ENCODE measurements at regions not wholly inside any gene's neighbourhood (a gene's known extent, or its start where the extent isn't known, plus 50 kb on each side); places are given as distances from the start of the nearest gene placed in this dataset.

DNA sequence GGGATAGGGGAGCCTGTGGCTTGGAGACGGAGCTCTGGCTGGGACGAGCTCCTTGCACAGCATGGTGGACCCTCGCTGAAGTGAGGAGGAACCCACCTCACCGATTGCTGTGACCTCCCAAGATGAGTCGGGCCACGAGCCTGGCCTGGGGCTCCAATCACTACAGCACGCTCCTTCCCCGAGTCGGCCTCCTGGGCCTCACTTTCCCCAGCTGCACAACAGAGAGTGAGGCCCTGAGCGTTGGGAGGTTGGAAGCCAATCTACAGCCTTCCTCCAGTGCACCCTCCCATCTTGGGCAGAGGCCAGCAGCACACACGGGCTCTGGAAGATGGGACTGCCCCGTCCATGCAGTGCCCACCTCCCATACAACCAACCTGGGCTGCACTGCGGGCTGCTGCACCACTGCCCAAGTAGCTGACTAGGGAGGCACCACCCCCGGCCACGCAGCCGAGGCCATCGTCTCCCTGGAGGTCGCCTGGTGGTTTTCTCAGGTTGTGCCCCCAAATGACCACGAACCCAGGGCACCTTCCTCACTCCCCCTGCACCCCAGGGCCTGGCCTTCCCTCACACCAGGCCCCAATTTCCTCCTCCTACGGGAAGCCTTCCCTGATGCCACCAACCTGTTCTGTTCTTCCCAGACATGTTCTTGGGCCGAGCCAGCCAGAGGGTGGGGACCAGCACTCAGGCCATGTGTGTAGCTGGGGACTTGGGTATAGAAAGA is 152.3 kb upstream of the C14orf180 start (continued):
- TF ChIP-seq, protein P1, sequence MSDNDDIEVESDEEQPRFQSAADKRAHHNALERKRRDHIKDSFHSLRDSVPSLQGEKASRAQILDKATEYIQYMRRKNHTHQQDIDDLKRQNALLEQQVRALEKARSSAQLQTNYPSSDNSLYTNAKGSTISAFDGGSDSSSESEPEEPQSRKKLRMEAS (IDR thresholded peaks at IDR 0.05) = no peak
- TF ChIP-seq, protein P2, sequence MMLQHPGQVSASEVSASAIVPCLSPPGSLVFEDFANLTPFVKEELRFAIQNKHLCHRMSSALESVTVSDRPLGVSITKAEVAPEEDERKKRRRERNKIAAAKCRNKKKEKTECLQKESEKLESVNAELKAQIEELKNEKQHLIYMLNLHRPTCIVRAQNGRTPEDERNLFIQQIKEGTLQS (IDR thresholded peaks at IDR 0.05) = no peak
- TF ChIP-seq EGR1 (IDR thresholded peaks at IDR 0.05; ENCODE audit: low read depth in 2 of 2) (no peak), SP1 (IDR thresholded peaks at IDR 0.05) (no peak), RXRA (IDR thresholded peaks at IDR 0.05) (no peak)

DNA sequence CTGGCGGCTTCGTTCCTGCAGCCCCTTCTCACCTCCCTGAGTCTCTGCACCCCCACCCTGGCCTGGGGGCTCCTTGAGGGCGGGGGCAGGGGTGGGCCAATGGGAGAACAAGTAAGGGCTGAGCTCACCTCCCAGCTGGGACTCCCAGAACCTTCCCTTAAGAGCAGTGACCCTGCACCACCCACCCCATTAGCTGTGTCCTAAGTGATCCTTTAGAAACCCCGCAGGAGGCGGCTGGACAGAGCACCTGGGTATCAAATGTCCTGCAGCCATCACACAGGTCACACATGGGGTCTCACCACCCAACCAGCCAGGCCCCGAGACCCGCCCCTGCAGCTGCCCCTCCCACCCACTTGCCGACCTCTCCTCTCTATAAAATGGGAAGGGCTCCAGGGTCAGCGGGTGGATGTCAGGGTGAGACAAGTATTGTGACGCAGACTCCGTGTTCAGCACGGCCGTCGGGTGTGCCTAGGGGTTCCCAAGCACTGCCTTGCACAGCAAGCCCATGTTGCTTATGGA is 151.2 kb upstream of the C14orf180 start:
- TF ChIP-seq, protein P3, sequence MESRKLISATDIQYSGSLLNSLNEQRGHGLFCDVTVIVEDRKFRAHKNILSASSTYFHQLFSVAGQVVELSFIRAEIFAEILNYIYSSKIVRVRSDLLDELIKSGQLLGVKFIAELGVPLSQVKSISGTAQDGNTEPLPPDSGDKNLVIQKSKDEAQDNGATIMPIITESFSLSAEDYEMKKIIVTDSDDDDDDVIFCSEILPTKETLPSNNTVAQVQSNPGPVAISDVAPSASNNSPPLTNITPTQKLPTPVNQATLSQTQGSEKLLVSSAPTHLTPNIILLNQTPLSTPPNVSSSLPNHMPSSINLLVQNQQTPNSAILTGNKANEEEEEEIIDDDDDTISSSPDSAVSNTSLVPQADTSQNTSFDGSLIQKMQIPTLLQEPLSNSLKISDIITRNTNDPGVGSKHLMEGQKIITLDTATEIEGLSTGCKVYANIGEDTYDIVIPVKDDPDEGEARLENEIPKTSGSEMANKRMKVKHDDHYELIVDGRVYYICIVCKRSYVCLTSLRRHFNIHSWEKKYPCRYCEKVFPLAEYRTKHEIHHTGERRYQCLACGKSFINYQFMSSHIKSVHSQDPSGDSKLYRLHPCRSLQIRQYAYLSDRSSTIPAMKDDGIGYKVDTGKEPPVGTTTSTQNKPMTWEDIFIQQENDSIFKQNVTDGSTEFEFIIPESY (IDR thresholded peaks at IDR 0.05) = no peak
- TF ChIP-seq JUND (IDR thresholded peaks at IDR 0.05) (no peak), EGR1 (IDR thresholded peaks at IDR 0.05; ENCODE audit: low read depth in 2 of 2) (no peak), RXRA (IDR thresholded peaks at IDR 0.05) (no peak), HNF4A (conservative IDR thresholded peaks at IDR 0.05) (no peak)
- TF ChIP-seq, protein P4, sequence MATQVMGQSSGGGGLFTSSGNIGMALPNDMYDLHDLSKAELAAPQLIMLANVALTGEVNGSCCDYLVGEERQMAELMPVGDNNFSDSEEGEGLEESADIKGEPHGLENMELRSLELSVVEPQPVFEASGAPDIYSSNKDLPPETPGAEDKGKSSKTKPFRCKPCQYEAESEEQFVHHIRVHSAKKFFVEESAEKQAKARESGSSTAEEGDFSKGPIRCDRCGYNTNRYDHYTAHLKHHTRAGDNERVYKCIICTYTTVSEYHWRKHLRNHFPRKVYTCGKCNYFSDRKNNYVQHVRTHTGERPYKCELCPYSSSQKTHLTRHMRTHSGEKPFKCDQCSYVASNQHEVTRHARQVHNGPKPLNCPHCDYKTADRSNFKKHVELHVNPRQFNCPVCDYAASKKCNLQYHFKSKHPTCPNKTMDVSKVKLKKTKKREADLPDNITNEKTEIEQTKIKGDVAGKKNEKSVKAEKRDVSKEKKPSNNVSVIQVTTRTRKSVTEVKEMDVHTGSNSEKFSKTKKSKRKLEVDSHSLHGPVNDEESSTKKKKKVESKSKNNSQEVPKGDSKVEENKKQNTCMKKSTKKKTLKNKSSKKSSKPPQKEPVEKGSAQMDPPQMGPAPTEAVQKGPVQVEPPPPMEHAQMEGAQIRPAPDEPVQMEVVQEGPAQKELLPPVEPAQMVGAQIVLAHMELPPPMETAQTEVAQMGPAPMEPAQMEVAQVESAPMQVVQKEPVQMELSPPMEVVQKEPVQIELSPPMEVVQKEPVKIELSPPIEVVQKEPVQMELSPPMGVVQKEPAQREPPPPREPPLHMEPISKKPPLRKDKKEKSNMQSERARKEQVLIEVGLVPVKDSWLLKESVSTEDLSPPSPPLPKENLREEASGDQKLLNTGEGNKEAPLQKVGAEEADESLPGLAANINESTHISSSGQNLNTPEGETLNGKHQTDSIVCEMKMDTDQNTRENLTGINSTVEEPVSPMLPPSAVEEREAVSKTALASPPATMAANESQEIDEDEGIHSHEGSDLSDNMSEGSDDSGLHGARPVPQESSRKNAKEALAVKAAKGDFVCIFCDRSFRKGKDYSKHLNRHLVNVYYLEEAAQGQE (IDR thresholded peaks at IDR 0.05) = no peak
- TF ChIP-seq, protein P2 (IDR thresholded peaks at IDR 0.05) = no peak
- Histone ChIP-seq H3K27me3 (ENCODE audit: control insufficient read depth in 4 of 4, insufficient read depth in 4 of 4, low read length in 3 of 4) (no peaks in the 10 kb centered on the region), H3K27ac (ENCODE audit: low read depth in 1 of 2, low read length in 2 of 2) (no peak overlapping the region), H3K9ac (ENCODE audit: low read depth in 1 of 2, low read length in 2 of 2) (no peak overlapping the region), H3K9me3 (ENCODE audit: control insufficient read depth in 4 of 4, low read length in 3 of 4) (no peaks in the 10 kb centered on the region), H3K4me3 (ENCODE audit: low read depth in 1 of 3, low read length in 3 of 3) (no peak overlapping the region), H3K36me3 (ENCODE audit: control insufficient read depth in 4 of 4, insufficient read depth in 3 of 4, low read depth in 1 of 4, low read length in 3 of 4) (no peaks in the 10 kb centered on the region), H3K4me1 (ENCODE audit: control insufficient read depth in 4 of 4, insufficient read depth in 4 of 4, low read length in 3 of 4) (no peaks in the 10 kb centered on the region)
- DNase-seq (ENCODE audit: low spot score) = no peak
- WGBS = 64% methylated on average over 14 of the region's 14 CpGs

DNA sequence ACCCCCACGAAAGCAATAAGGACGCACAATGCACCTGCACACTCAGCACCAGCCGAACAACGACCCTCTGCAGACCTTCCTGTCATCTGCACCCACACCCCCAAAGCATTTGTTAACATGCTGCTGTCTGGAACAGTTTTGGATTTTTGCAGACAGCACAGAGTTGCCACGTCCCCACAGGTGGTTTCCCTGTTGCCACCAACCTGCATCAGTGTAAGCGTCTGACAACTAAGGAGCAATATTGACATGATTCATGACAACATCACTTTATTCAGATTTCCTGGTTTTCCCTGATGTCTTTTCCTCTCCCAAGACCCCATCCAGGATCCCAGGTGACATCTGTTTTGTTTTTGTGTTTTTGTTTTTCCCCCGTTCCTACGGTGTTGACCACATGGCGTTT is 150.7 kb upstream of the C14orf180 start:
- H3K4me3 ChIP-seq (ENCODE audit: low read depth in 1 of 3, low read length in 3 of 3) = no peak overlapping the region
- H3K9ac ChIP-seq (ENCODE audit: low read depth in 1 of 2, low read length in 2 of 2) = no peak overlapping the region
- H3K36me3 ChIP-seq (ENCODE audit: control insufficient read depth in 4 of 4, insufficient read depth in 3 of 4, low read depth in 1 of 4, low read length in 3 of 4) = no peaks in the 10 kb centered on the region
- H3K4me1 ChIP-seq (ENCODE audit: control insufficient read depth in 4 of 4, insufficient read depth in 4 of 4, low read length in 3 of 4) = no peaks in the 10 kb centered on the region
- no peaks in the 10 kb centered on the region for H3K27me3 ChIP-seq (ENCODE audit: control insufficient read depth in 4 of 4, insufficient read depth in 4 of 4, low read length in 3 of 4)
- no peaks in the 10 kb centered on the region for H3K9me3 ChIP-seq (ENCODE audit: control insufficient read depth in 4 of 4, low read length in 3 of 4)
- DNase-seq (ENCODE audit: low spot score) = no peak
- WGBS = 59% methylated on average over 9 of the region's 9 CpGs
- TF ChIP-seq EGR1 (IDR thresholded peaks at IDR 0.05; ENCODE audit: low read depth in 2 of 2) (no peak), RXRA (IDR thresholded peaks at IDR 0.05) (no peak), FOXA1 (IDR thresholded peaks at IDR 0.05) (no peak), NR2F2 (IDR thresholded peaks at IDR 0.05) (no peak), FOXA2 (IDR thresholded peaks at IDR 0.05) (no peak), HNF4G (IDR thresholded peaks at IDR 0.05) (no peak), HNF4A (conservative IDR thresholded peaks at IDR 0.05) (no peak)
- TF ChIP-seq, protein P2 (IDR thresholded peaks at IDR 0.05) = no peak
- no peak overlapping the region for H3K27ac ChIP-seq (ENCODE audit: low read depth in 1 of 2, low read length in 2 of 2)
